Progenitor cell of endocrine pancreas (in vitro differentiated cells): ENCODE measurements at regions not wholly inside any gene's neighbourhood (a gene's known extent, or its start where the extent isn't known, plus 50 kb on each side); places are given as distances from the start of the nearest gene placed in this dataset.

ENCODE experiments used
- DNase-seq: peaks from one replicate; pipeline ENCODE4 v3.0.0; 2021; ENCODE audit warnings: low spot score; ENCODE audit not compliant: unreplicated experiment
- H3K27ac Mint-ChIP-seq: 2 replicates; pipeline ENCODE4 v1.8.0; 2021; ENCODE audit warnings: mild to moderate bottlenecking, moderate library complexity, mixed read lengths
- H3K27me3 Mint-ChIP-seq: 2 replicates; pipeline ENCODE4 v1.8.0; 2021; ENCODE audit warnings: mixed read lengths
- H3K36me3 Mint-ChIP-seq: 2 replicates; pipeline ENCODE4 v1.8.0; 2022; ENCODE audit warnings: mixed read lengths; ENCODE audit not compliant: insufficient read depth
- H3K4me1 Mint-ChIP-seq: 2 replicates; pipeline ENCODE4 v1.8.0; 2021; ENCODE audit warnings: low read depth, mixed read lengths
- H3K4me3 Mint-ChIP-seq: 2 replicates; pipeline ENCODE4 v1.8.0; 2021; ENCODE audit warnings: low read depth, mild to moderate bottlenecking, moderate library complexity, mixed read lengths
- H3K9me3 Mint-ChIP-seq: 2 replicates; pipeline ENCODE4 v1.8.0; 2021; ENCODE audit warnings: low read depth, mixed read lengths
- CTCF ChIP-seq: fragments of 200-600 bp; sonication (generic); IDR thresholded peaks from one replicate; pipeline ENCODE4 v1.5.0; 2021; ENCODE audit warnings: antibody characterized with exemption, mild to moderate bottlenecking; ENCODE audit not compliant: unreplicated experiment

- H3K36me3 Mint-ChIP-seq = peaks cover 1% of the 10 kb centered on the region
- H3K4me1 Mint-ChIP-seq = no peaks in the 10 kb centered on the region
- H3K4me3 Mint-ChIP-seq = no peak overlapping the region
- no peaks in the 10 kb centered on the region for H3K27me3 Mint-ChIP-seq
- no peak for DNase-seq
- H3K9me3 Mint-ChIP-seq = peaks cover 6% of the 10 kb centered on the region
- no peak overlapping the region for H3K27ac Mint-ChIP-seq
- no peak for TF ChIP-seq CTCF
Measured at GRCh38 chr14:96962337-96962736, 165.2 kb downstream of the VRK1 start.

- H3K27me3 Mint-ChIP-seq = no peaks in the 10 kb centered on the region
- H3K36me3 Mint-ChIP-seq = peaks cover 5% of the 10 kb centered on the region
- no peak for DNase-seq
- no peak overlapping the region for H3K27ac Mint-ChIP-seq
- no peak overlapping the region for H3K4me3 Mint-ChIP-seq
- no peak for TF ChIP-seq CTCF
- no peaks in the 10 kb centered on the region for H3K4me1 Mint-ChIP-seq
- peaks cover 10% of the 10 kb centered on the region for H3K9me3 Mint-ChIP-seq
Measured at GRCh38 chr14:96964726-96965415, 167.7 kb downstream of the VRK1 start.

GRCh38 chr14:96965885-96966595 lies 168.9 kb downstream of the VRK1 start:
- no peaks in the 10 kb centered on the region for H3K4me1 Mint-ChIP-seq

GRCh38 chr14:96975116-96975515 lies 177.9 kb downstream of the VRK1 start:
- H3K27me3 Mint-ChIP-seq = no peaks in the 10 kb centered on the region
- H3K4me1 Mint-ChIP-seq = peaks cover 2% of the 10 kb centered on the region
- no peak overlapping the region for H3K4me3 Mint-ChIP-seq
- H3K9me3 Mint-ChIP-seq = peaks cover 18% of the 10 kb centered on the region
- TF ChIP-seq CTCF = no peak
- no peak for DNase-seq
- H3K36me3 Mint-ChIP-seq = peaks cover 2% of the 10 kb centered on the region
- no peak overlapping the region for H3K27ac Mint-ChIP-seq

More at GRCh38 chr14:96965885-96966595, 168.9 kb downstream of the VRK1 start:
- Mint-ChIP-seq H3K4me3 (no peak overlapping the region), H3K27me3 (no peaks in the 10 kb centered on the region), H3K36me3 (peaks cover 5% of the 10 kb centered on the region), H3K27ac (no peak overlapping the region), H3K9me3 (peaks cover 10% of the 10 kb centered on the region)
- TF ChIP-seq CTCF = no peak
- DNase-seq = no peak

GRCh38 chr14:96978525-96979272 lies 181.5 kb downstream of the VRK1 start:
- no peak for DNase-seq
- peaks cover 2% of the 10 kb centered on the region for H3K36me3 Mint-ChIP-seq
- no peak overlapping the region for H3K4me3 Mint-ChIP-seq
- H3K9me3 Mint-ChIP-seq = peaks cover 15% of the 10 kb centered on the region
- H3K4me1 Mint-ChIP-seq = peaks cover 2% of the 10 kb centered on the region
- no peak for TF ChIP-seq CTCF
- H3K27me3 Mint-ChIP-seq = no peaks in the 10 kb centered on the region
- H3K27ac Mint-ChIP-seq = no peak overlapping the region
